ENCODE measurements at regions not wholly inside any gene's neighbourhood (a gene's known extent, or its start where the extent isn't known, plus 50 kb on each side); places are given as distances from the start of the nearest gene placed in this dataset.

- no peak for DNase-seq (ENCODE audit: low read depth)
- in situ Hi-C loops (cut with HindIII; ENCODE audit: low sequenced_read_pairs): no loop called here
- H3K4me3 ChIP-seq (ENCODE audit: low read depth, low read length): no peak overlapping the region
- TF ChIP-seq CTCF (IDR thresholded peaks at IDR 0.05; ENCODE audit: low read depth, low read length, missing control alignments): no peak
Measured at GRCh38 chr4:114184901-114185300, 205.5 kb upstream of the ARSJ start.

- DNase-seq (ENCODE audit: low read depth): no peak
- in situ Hi-C loops (cut with HindIII; ENCODE audit: low sequenced_read_pairs): no loop called here
- TF ChIP-seq CTCF (IDR thresholded peaks at IDR 0.05; ENCODE audit: low read depth, low read length, missing control alignments): no peak
- no peak overlapping the region for H3K4me3 ChIP-seq (ENCODE audit: low read depth, low read length)
Measured at GRCh38 chr4:114187592-114187991, 208.1 kb upstream of the ARSJ start.

- no peak for TF ChIP-seq CTCF (IDR thresholded peaks at IDR 0.05; ENCODE audit: low read depth, low read length, missing control alignments)
Measured at GRCh38 chr4:114191496-114191895, 212.0 kb upstream of the ARSJ start.

GRCh38 chr4:114192854-114193253 is 213.4 kb upstream of the ARSJ start:
- in situ Hi-C loops (cut with HindIII; ENCODE audit: low sequenced_read_pairs): no loop called here
- H3K4me3 ChIP-seq (ENCODE audit: low read depth, low read length): no peak overlapping the region
- no peak for TF ChIP-seq CTCF (IDR thresholded peaks at IDR 0.05; ENCODE audit: low read depth, low read length, missing control alignments)
- DNase-seq (ENCODE audit: low read depth): no peak

More at GRCh38 chr4:114191496-114191895, 212.0 kb upstream of the ARSJ start:
- H3K4me3 ChIP-seq (ENCODE audit: low read depth, low read length): no peak overlapping the region
- in situ Hi-C loops (cut with HindIII; ENCODE audit: low sequenced_read_pairs): no loop called here
- DNase-seq (ENCODE audit: low read depth): no peak

GRCh38 chr4:114193624-114194399 is 214.4 kb upstream of the ARSJ start:
- no peak overlapping the region for H3K4me3 ChIP-seq (ENCODE audit: low read depth, low read length)
- TF ChIP-seq CTCF (IDR thresholded peaks at IDR 0.05; ENCODE audit: low read depth, low read length, missing control alignments): no peak
- in situ Hi-C loops (cut with HindIII; ENCODE audit: low sequenced_read_pairs): no loop called here
- DNase-seq (ENCODE audit: low read depth): no peak

GRCh38 chr4:114196606-114197005 is 217.2 kb upstream of the ARSJ start:
- in situ Hi-C loops (cut with HindIII; ENCODE audit: low sequenced_read_pairs): no loop called here
- no peak for DNase-seq (ENCODE audit: low read depth)
- H3K4me3 ChIP-seq (ENCODE audit: low read depth, low read length): no peak overlapping the region
- no peak for TF ChIP-seq CTCF (IDR thresholded peaks at IDR 0.05; ENCODE audit: low read depth, low read length, missing control alignments)

All from astrocyte of the cerebellum (primary cell).